GM18511 (cell line): ENCODE measurements at regions not wholly inside any gene's neighbourhood (a gene's known extent, or its start where the extent isn't known, plus 50 kb on each side); places are given as distances from the start of the nearest gene placed in this dataset.

ENCODE experiments used
- ATAC-seq: cut with Tn5 transposase; IDR thresholded peaks from one replicate; pipeline ENCODE4 v1.9.1; 2021; ENCODE audit warnings: mild to moderate bottlenecking, moderate library complexity; ENCODE audit not compliant: unreplicated experiment

DNA sequence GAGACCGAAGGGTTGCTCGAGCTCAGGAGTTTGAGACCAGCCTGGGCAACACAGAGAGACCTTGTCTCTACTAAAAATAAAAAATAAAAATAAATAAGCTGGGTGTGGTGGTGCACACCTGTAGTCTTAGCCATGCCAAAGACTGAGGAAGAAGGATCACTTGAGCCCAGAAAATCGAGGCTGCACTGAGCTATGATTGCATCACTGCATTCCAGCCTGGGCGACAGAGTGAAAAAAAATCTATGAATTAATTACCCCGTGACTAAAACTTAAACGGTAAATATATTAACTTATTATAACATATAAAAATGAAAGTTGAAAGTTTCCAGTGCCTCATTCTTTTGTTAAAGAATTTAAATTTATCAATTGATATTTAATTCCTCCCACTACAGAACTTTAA lies 273.7 kb downstream of the KLF12 start:
- no peak for ATAC-seq

GRCh38 chr13:73859841-73860240 lies 274.4 kb downstream of the KLF12 start:
- no peak for ATAC-seq

DNA sequence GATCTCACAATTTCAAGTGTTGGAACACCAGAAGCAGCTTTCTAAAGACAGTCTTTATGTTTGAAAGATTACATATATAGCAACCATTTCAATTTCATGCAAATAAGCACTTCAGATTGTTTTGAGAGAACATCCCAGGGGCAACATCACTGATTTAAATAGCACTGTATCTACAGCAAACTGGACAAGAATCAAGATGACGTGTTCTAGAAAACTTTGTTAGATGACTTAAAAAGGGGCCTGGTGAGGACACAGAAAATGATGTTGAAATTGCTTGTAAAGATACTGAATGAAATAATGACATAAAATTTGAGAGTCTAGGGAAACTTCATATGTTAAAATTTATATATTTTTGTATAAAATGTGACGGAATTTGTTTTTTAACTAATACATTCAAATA lies 277.1 kb downstream of the KLF12 start:
- no peak for ATAC-seq

DNA sequence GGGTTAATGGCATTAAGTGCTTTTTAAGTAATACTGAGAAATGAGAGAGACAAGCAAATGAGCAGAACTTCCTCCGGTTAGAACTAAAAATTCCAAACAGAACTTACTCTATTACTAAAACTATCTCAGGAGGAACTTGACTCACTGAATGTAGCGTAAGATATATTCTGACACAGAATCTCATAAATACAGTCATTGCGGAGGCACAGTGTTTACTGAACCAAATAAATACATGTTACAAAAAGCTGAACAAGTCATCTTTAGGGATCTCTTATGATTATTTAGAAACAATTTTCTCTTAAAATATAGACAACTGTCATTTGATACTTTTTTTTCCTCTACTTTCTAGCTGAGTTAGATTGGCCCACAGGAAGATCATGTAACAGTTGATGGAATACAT lies 283.1 kb downstream of the KLF12 start:
- ATAC-seq = no peak

DNA sequence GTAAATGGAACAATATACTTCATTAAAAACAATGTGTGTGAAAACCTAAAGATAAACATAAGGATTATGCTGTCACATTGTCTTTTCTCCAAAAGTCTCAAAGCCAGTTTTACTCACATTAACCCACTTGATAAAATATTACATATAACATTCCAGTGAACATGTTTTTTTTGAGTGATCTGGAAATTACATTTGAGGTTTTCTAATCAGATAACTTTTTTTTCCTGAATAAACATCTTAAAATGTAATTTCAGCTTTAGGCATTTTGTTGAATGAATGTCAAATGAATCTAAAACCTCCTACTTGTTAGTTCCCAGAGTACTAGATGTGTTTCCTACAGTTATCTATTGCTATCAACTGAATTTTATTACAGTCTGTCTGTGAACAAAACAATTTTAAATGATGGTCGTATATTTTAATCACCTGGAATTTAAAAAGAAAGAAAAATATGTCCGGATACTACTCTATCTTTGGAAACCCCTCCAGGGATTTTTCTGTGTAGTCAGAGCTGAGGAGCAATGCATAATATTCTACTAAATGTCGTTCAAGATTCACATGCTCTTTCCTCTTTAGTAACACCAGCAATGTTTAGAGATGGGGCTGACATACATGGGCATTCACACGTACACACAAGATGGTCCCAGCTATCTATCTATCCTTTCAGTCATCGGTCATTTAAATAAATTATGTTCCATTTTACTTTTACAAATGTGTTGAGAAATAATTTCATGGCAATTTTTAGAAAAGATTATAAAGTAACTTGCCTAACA lies 283.9 kb downstream of the KLF12 start:
- no peak for ATAC-seq

- peak; percentile 56 for ATAC-seq
Observed at GRCh38 chr13:73849292-73849691, 284.9 kb downstream of the KLF12 start.

- no peak for ATAC-seq
Observed at GRCh38 chr13:73844986-73845385, 289.2 kb downstream of the KLF12 start.

DNA sequence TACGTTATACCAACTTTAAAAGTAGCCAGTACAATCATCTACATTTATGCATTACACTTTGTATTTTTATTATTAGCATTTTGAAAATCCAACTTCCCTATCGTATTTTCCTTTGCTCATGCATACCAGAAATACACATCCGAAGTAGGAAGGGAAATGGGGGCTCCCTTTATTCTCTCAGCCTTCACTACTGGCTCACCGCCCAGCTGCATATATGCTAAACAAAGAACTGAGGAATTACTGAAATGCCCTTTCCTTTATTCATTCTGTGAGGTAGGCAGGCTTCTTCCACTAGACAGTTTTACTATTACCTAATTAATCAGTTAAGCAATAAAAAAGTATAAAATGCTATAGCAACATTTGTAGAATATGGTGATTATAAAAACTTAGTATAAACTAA lies 291.6 kb downstream of the KLF12 start:
- ATAC-seq = no peak

DNA sequence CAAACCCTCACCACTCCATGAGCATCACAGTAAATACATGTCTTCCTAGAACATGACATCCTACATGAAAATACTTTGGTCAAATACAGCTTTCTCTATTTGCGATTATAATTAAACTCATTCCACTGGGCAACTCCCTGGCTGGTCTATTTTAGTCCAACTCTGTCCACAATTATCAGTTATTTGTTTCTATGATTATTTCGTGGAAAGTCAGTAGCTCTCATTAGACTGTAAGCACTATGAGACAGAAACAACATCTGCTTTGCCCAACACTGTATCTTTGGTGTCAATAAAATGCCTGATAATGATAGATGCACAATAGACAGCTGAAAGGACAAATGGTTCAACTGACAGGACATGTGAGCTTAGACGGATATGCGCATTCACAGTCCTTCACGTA lies 292.0 kb downstream of the KLF12 start:
- ATAC-seq = no peak

DNA sequence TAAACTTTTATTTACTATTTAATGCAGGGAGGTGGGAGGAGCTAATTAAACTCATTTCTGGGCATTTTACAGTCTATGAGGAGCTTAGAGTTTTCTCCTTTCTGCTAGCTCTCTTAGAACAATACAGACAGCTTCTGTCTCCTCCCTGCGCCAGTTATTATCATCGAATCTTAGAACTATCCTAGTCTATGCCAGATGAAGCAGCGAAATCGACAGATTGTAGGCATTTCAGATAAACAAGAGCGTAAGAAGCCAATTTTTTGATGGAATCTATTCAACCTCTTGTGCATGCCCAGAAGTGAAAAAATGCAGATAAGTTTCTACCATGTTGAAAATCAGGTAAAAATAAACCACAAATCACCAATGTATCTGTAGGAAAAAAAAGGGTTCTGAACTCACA lies 297.1 kb downstream of the KLF12 start:
- ATAC-seq = no peak

DNA sequence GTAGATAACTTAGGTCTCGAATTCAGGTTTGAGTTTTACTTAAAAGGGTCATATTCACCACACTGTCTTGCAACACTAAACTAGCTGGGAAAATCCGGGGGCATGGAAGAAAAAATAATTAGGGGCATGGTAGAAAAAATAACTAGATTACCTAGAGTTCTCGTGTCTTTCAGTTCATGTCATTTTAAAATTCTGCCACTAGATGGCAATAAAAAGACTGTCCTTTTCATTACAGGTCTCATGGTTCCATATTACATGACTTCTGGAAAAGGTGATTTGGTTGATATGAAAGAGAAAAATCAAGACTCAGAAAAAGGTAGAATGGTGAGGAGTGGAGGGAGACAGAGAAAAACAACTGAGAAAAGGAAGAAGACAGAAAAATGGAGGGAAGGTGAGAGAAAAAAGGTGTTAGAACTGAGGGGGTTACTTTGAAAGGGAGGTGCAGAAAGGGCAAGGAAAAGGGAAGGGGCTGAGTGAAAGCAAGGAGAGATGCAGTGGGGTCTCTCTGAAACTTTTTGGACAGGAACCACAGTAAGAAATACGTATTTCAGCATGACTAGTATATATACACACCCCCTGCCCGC lies 299.0 kb downstream of the KLF12 start:
- ATAC-seq = peak; percentile 75

DNA sequence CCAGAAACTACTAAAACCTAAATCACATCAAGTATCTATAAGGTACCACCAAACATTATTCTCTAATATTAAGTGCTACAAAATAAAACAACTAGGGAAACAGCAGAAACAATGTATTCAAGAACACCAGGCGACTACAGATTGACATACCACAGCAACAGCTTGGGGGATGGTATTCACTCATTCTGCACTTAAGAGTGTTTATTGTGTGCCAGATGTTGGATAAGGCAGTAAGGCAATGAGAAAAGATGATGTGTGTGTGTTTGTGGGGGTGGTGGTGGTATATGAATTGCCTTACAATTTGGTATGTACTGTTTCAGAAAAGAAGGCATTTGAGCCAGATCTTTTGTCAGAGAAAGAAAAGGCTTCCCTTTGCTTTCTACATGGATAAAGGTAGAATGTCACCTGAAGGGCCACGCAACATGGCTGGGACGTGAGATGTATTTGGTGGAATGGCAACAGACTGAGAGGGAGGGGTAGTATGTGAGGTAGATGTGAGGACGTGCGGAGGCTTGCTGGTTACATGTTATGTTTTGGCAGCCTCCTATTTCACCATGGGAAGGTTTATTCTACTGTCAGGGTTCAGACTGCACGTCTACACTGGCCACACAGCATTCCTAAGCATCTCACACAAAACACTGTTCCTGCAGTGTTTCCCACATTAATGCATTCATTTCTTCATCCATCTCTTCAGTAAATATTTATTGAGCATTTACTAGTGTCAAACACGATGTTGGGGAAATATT lies 300.7 kb downstream of the KLF12 start:
- no peak for ATAC-seq

DNA sequence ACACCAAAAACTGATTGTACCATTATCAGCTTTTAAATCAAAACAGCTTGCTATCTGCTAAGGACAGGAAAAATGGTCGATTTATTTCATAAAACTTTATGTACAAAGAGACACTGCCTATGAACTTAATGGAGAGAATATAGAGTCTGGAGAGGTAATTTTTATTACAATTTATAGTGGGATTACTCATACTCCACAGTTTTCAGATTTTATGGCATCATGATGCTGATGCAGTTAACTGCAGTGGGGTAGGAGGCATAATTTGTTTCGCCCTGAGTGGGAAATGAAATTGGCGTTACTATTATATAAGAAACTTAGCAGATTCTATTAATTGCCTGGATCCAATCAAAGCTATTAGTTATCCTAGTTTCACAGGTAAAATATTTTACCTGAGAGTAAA lies 301.4 kb downstream of the KLF12 start:
- ATAC-seq = no peak

DNA sequence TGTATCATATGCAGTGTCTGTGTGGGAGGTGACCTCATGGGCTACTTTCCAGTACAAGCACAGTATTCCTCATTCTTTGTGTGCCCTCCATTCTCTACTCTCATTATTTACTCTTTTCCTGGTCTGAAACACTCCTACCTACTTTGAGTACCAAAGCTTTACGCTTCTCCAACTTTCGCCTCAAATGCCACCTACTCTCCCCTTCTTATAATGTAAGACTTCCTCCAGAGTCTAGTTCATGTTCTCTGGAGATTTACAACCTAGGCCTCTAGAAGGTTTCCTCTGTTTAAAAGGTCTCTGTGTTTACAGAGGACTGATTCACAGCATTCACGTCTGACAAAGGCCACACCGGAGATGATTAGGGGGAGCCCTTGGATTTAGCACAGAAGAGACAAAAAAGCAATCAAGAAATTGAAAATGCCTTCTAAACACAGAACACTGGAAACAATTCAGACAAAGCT lies 302.0 kb downstream of the KLF12 start:
- ATAC-seq = no peak

DNA sequence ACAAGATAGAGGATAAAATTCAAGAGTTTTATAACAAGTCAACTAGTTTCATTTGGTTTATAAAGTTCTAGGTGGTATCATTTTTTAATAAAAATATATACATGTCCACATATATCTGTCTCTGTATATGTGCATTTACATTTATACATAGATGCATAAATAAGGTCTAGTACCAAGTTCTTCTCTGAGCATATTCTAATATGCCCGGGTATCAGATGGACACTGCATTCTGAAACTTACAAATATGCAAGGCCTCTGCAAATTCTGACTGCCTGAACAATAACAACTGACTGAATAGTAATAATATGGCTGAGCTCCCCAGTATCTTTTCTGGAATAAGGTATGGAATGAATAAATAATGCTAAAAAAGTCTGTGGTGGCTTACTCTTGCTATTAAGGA lies 304.8 kb downstream of the KLF12 start:
- ATAC-seq = no peak

DNA sequence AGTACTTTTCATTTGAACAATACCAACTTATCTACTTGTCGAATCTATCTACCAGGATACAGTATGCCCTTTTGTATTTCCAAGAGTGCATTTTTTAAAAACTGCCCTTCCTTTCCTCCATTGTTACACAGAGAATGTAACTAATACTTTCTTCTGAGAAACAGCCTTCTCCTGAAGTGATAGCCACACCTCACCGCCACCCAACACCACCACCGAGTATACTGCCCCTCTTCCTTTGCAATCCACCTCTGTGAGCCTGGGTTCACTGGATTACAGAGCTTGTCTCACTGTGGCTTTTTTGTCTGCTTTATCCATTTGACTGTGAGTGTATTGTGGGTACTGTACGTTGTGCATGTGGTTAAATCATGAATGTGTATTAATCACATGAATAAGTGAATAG lies 305.4 kb downstream of the KLF12 start:
- no peak for ATAC-seq

- no peak for ATAC-seq
Observed at GRCh38 chr13:73827434-73827833, 306.8 kb downstream of the KLF12 start.

GRCh38 chr13:73825143-73825542 lies 309.1 kb downstream of the KLF12 start:
- no peak for ATAC-seq

DNA sequence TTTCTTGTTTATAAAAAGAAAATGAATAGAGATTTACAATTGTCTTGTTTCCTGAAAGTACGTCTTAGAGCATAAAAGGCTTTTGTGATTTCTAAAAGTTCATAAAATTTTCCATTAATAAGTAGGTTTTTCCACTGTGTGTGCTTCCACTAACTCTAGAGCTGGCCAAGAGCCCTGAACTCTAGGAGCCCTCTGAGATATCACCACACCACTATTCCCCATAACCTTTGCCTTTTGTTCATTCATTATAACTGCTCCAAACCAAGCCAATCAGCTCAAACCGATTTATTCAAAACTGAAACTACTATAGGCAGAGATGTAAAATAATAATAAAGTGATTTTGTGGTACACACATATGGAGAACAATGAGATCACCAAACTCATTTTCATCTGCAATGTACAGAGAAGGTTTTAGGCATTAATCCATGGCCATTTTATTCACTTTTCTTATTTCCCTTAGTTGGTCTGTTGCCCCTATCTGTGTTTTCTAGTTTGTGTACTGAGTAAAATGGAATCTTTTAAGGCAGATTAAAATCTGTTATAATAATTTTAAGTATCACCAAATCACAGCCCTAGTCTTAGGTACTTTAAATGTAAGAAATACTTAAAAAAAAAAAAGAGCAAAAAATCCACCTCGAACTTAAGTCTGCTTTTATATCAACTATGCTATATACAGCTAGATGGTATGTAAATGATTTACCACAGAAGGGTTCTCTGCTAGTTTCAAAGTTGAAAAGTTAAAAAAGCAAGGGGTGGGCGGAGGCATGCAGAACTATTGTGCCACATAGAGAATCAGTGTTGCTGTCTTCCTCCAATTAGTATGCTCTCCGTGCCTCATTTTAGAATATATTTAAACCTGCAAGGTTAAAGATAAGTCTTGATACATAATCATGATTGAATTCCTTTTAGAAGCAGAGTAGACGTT lies 311.3 kb downstream of the KLF12 start:
- ATAC-seq = peak; percentile 70

DNA sequence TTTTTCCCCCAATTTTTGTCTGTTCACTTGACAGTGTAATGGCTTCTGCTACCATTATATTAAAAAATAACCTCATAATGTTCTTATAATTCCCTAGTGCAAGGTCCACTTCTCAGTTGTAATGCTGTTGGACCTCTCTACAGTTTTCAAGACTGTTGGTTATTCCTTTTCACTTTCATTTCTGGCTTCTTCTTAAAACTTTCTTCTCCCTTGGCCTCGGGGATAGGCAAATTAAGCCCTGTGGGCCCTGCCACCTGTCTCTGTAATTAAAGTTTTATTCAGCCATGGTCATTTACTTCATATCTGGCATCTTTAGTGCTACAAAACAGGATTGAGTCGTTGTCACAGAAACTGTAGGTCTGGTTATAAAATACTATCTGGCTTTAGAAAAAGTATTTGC lies 313.5 kb downstream of the KLF12 start:
- ATAC-seq = peak; percentile 67

DNA sequence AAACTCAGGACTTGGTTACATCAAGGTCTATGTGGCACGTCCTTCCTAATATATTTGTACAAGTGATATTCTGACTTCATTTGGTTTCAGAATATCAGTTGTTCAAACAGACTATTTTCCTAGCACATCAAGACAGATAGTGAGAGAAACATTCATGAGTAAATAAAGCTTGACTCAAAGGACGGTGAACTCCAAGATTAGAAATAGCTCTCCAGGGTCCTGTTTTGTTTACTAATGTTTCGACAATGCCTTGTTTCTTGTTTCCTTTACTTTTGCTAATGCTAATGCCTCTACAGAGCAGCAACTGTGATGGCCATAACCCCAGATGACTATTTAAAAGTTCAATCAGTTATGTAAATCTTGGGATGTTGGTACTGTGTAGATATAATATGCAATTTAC lies 313.9 kb downstream of the KLF12 start:
- ATAC-seq = no peak
